ENCODE measurements at regions not wholly inside any gene's neighbourhood (a gene's known extent, or its start where the extent isn't known, plus 50 kb on each side); places are given as distances from the start of the nearest gene placed in this dataset.

GRCh38 chr15:92538115-92538514 is 117.5 kb downstream of the FAM174B start:
- H3K9me3 Mint-ChIP-seq = peaks cover 34% of the 10 kb centered on the region
- no peak for DNase-seq
- H3K4me3 Mint-ChIP-seq = no peak overlapping the region
- TF ChIP-seq CTCF (IDR thresholded peaks at IDR 0.05) = no peak
- H3K27ac Mint-ChIP-seq = no peak overlapping the region
- peaks cover 8% of the 10 kb centered on the region for H3K36me3 Mint-ChIP-seq (ENCODE audit: low read depth)
- no peaks in the 10 kb centered on the region for H3K4me1 Mint-ChIP-seq
- peaks cover 6% of the 10 kb centered on the region for H3K27me3 Mint-ChIP-seq (ENCODE audit: low read depth, poor library complexity)

GRCh38 chr15:92533298-92533697 is 122.3 kb downstream of the FAM174B start:
- TF ChIP-seq CTCF (IDR thresholded peaks at IDR 0.05) = no peak
- DNase-seq = no peak
- peaks cover 8% of the 10 kb centered on the region for H3K36me3 Mint-ChIP-seq (ENCODE audit: low read depth)
- H3K27me3 Mint-ChIP-seq (ENCODE audit: low read depth, poor library complexity) = peaks cover 9% of the 10 kb centered on the region
- peaks cover 38% of the 10 kb centered on the region for H3K9me3 Mint-ChIP-seq
- no peak overlapping the region for H3K4me3 Mint-ChIP-seq
- H3K4me1 Mint-ChIP-seq = no peaks in the 10 kb centered on the region
- H3K27ac Mint-ChIP-seq = no peak overlapping the region

GRCh38 chr15:92531406-92531805 is 124.2 kb downstream of the FAM174B start:
- H3K36me3 Mint-ChIP-seq (ENCODE audit: low read depth) = peaks cover 8% of the 10 kb centered on the region

GRCh38 chr15:92528736-92529135 is 126.8 kb downstream of the FAM174B start:
- no peak for TF ChIP-seq CTCF (IDR thresholded peaks at IDR 0.05)

More at GRCh38 chr15:92531406-92531805, 124.2 kb downstream of the FAM174B start:
- H3K27me3 Mint-ChIP-seq (ENCODE audit: low read depth, poor library complexity) = peaks cover 6% of the 10 kb centered on the region
- H3K9me3 Mint-ChIP-seq = peaks cover 46% of the 10 kb centered on the region
- no peak overlapping the region for H3K27ac Mint-ChIP-seq
- DNase-seq = no peak
- no peak for TF ChIP-seq CTCF (IDR thresholded peaks at IDR 0.05)
- no peak overlapping the region for H3K4me3 Mint-ChIP-seq
- no peaks in the 10 kb centered on the region for H3K4me1 Mint-ChIP-seq

GRCh38 chr15:92527197-92527596 is 128.4 kb downstream of the FAM174B start:
- no peak for TF ChIP-seq CTCF (IDR thresholded peaks at IDR 0.05)
- H3K27ac Mint-ChIP-seq = no peak overlapping the region
- H3K36me3 Mint-ChIP-seq (ENCODE audit: low read depth) = no peaks in the 10 kb centered on the region
- no peak for DNase-seq
- peaks cover 10% of the 10 kb centered on the region for H3K27me3 Mint-ChIP-seq (ENCODE audit: low read depth, poor library complexity)
- peaks cover 26% of the 10 kb centered on the region for H3K9me3 Mint-ChIP-seq
- no peak overlapping the region for H3K4me3 Mint-ChIP-seq
- peaks cover 18% of the 10 kb centered on the region for H3K4me1 Mint-ChIP-seq

More at GRCh38 chr15:92528736-92529135, 126.8 kb downstream of the FAM174B start:
- Mint-ChIP-seq H3K27ac (no peak overlapping the region), H3K4me3 (no peak overlapping the region), H3K9me3 (peaks cover 26% of the 10 kb centered on the region), H3K4me1 (peaks cover 17% of the 10 kb centered on the region), H3K36me3 (ENCODE audit: low read depth) (no peaks in the 10 kb centered on the region), H3K27me3 (ENCODE audit: low read depth, poor library complexity) (peaks cover 10% of the 10 kb centered on the region)
- no peak for DNase-seq

DNA sequence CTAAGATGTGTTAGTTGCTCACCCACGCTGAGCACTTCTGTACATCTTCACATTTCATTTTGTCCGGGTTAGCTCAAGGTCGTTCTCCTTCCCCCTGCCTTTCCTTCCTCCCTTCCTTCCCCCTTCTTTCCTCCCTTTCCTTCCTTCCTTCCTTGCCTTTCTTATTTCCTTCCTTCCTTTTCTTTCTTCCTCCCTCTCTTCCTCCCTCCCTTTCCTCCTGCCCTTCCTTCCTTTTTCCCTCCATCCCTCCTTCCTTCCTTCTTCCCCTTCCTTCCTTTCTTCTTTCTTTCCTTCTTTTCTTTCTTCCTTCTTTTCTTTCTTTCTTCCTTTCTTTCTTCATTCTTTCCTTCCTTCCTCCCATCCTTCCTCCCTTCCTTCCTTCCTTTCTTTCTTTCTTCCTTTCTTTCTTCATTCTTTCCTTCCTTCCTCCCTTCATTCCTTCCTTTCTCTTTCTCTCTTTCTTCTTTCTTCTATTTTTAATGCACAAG is 129.8 kb downstream of the FAM174B start:
- H3K36me3 Mint-ChIP-seq (ENCODE audit: low read depth) = no peaks in the 10 kb centered on the region
- no peak overlapping the region for H3K4me3 Mint-ChIP-seq
- peaks cover 26% of the 10 kb centered on the region for H3K9me3 Mint-ChIP-seq
- no peak for TF ChIP-seq CTCF (IDR thresholded peaks at IDR 0.05)
- H3K27ac Mint-ChIP-seq = no peak overlapping the region
- H3K27me3 Mint-ChIP-seq (ENCODE audit: low read depth, poor library complexity) = peaks cover 10% of the 10 kb centered on the region
- DNase-seq = no peak
- peaks cover 26% of the 10 kb centered on the region for H3K4me1 Mint-ChIP-seq
